ENCODE measurements at regions not wholly inside any gene's neighbourhood (a gene's known extent, or its start where the extent isn't known, plus 50 kb on each side); places are given as distances from the start of the nearest gene placed in this dataset.

DNA sequence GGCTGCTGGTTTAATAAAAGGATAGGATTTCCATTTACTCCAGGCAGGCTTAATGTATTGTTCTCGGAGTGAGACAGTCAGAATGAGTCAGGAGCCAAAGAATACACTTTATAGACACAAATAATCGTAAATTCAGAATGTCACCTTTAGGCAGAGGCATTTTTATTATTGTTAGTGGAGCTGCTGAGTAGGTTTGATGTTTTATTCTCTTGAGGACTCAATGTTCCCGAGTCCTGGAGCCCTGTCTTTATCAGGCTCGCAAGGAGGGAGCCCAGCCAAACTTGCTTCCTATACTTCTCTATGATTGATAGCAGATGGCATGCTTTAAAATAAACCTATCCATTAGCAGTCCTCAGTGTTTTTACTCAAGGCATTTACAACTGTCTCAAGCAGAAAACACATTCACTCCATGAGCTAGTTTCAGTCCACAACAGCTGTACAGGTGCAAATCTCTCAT is 492.3 kb upstream of the ZEB2 start:
- TF ChIP-seq CTCF (IDR thresholded peaks at IDR 0.05) = no peak
- TF ChIP-seq POLR2AphosphoS5 (IDR thresholded peaks at IDR 0.05; ENCODE audit: low read depth, low read length) = no peak
- no peak for TF ChIP-seq SIN3A (IDR thresholded peaks at IDR 0.05; ENCODE audit: borderline replicate concordance, insufficient read depth, low read depth, low read length)
- TF ChIP-seq REST (IDR thresholded peaks at IDR 0.05; ENCODE audit: insufficient read depth in 1 of 2, low read depth in 2 of 2, low read length in 1 of 2) = no peak
- TF ChIP-seq TCF7L2 (IDR thresholded peaks at IDR 0.05; ENCODE audit: low read depth, low read length) = no peak
